ENCODE measurements at regions not wholly inside any gene's neighbourhood (a gene's known extent, or its start where the extent isn't known, plus 50 kb on each side); places are given as distances from the start of the nearest gene placed in this dataset.
A peak's percentile ranks its signal among the peaks of the same experiment; 100 is the strongest.

GRCh38 chr12:91542666-91543065 lies 360.0 kb upstream of the DCN start:
- DNase-seq (ENCODE audit: low read depth), result no peak

- no peak for DNase-seq (ENCODE audit: low read depth)
Observed at GRCh38 chr12:91542067-91542466, 359.4 kb upstream of the DCN start.

GRCh38 chr12:91538418-91538817 lies 355.8 kb upstream of the DCN start:
- no peak for DNase-seq (ENCODE audit: low read depth)

GRCh38 chr12:91533366-91533765 lies 350.7 kb upstream of the DCN start:
- DNase-seq (ENCODE audit: low read depth), result no peak

- DNase-seq (ENCODE audit: low read depth), result peak; percentile 5
Observed at GRCh38 chr12:91529829-91530228, 347.2 kb upstream of the DCN start.

- DNase-seq (ENCODE audit: low read depth), result no peak
Observed at GRCh38 chr12:91523831-91524230, 341.2 kb upstream of the DCN start.

- no peak for DNase-seq (ENCODE audit: low read depth)
Observed at GRCh38 chr12:91516695-91517047, 334.1 kb upstream of the DCN start.

- no peak for DNase-seq (ENCODE audit: low read depth)
Observed at GRCh38 chr12:91515944-91516694, 333.5 kb upstream of the DCN start.

GRCh38 chr12:91513313-91513712 lies 330.7 kb upstream of the DCN start:
- DNase-seq (ENCODE audit: low read depth), result no peak

GRCh38 chr12:91511795-91512420 lies 329.3 kb upstream of the DCN start:
- DNase-seq (ENCODE audit: low read depth), result no peak

GRCh38 chr12:91507754-91508153 lies 325.1 kb upstream of the DCN start:
- no peak for DNase-seq (ENCODE audit: low read depth)

- DNase-seq (ENCODE audit: low read depth), result no peak
Observed at GRCh38 chr12:91506452-91506851, 323.8 kb upstream of the DCN start.

- DNase-seq (ENCODE audit: low read depth), result no peak
Observed at GRCh38 chr12:91505006-91505405, 322.4 kb upstream of the DCN start.

- no peak for DNase-seq (ENCODE audit: low read depth)
Observed at GRCh38 chr12:91502208-91502607, 319.6 kb upstream of the DCN start.

- no peak for DNase-seq (ENCODE audit: low read depth)
Observed at GRCh38 chr12:91496337-91496736, 313.7 kb upstream of the DCN start.

- DNase-seq (ENCODE audit: low read depth), result no peak
Observed at GRCh38 chr12:91493308-91493707, 310.7 kb upstream of the DCN start.

- DNase-seq (ENCODE audit: low read depth), result no peak
Observed at GRCh38 chr12:91492648-91493047, 310.0 kb upstream of the DCN start.

- DNase-seq (ENCODE audit: low read depth), result no peak
Observed at GRCh38 chr12:91490667-91491311, 308.2 kb upstream of the DCN start.

- no peak for DNase-seq (ENCODE audit: low read depth)
Observed at GRCh38 chr12:91483471-91483985, 300.9 kb upstream of the DCN start.

- no peak for DNase-seq (ENCODE audit: low read depth)
Observed at GRCh38 chr12:91482231-91482630, 299.6 kb upstream of the DCN start.

- DNase-seq (ENCODE audit: low read depth), result no peak
Observed at GRCh38 chr12:91478500-91478899, 295.9 kb upstream of the DCN start.

GRCh38 chr12:91467686-91468085 lies 285.1 kb upstream of the DCN start:
- DNase-seq (ENCODE audit: low read depth), result no peak

GRCh38 chr12:91461061-91461460 lies 278.4 kb upstream of the DCN start:
- DNase-seq (ENCODE audit: low read depth), result no peak

All from Daoy (cell line).